Loucy (cell line): ENCODE measurements at regions not wholly inside any gene's neighbourhood (a gene's known extent, or its start where the extent isn't known, plus 50 kb on each side); places are given as distances from the start of the nearest gene placed in this dataset.

Source experiments
- H2AFZ ChIP-seq: fragments of 200-600 bp; sonication (generic); 2 replicates; pipeline ENCODE4 v1.6.0; 2016; ENCODE audit warnings: antibody characterized with exemption, mild to moderate bottlenecking, low read length, moderate library complexity
- H3F3A ChIP-seq: fragments of 200-600 bp; 2 replicates; pipeline ENCODE4 v1.6.0; 2016; ENCODE audit warnings: antibody characterized with exemption, low read depth, mild to moderate bottlenecking
- H3K27me3 ChIP-seq: fragments of 200-600 bp; sonication (generic); 2 replicates; pipeline ENCODE4 v1.6.1; 2014; ENCODE audit warnings: low read length, mild to moderate bottlenecking; ENCODE audit not compliant: insufficient read depth, poor library complexity, severe bottlenecking
- H3K36me3 ChIP-seq: fragments of 200-600 bp; sonication (generic); 2 replicates; pipeline ENCODE4 v1.6.1; 2016; ENCODE audit warnings: low read length; ENCODE audit not compliant: insufficient read depth
- H3K4me1 ChIP-seq: fragments of 200-600 bp; sonication (generic); 2 replicates; pipeline ENCODE4 v1.5.1; 2014; ENCODE audit warnings: low read length, mild to moderate bottlenecking; ENCODE audit not compliant: insufficient read depth, poor library complexity, severe bottlenecking
- H3K4me2 ChIP-seq: fragments of 200-600 bp; sonication (generic); 2 replicates; pipeline ENCODE4 v1.6.0; 2014; ENCODE audit warnings: antibody characterized with exemption, low read length, low read depth, mild to moderate bottlenecking; ENCODE audit not compliant: poor library complexity, severe bottlenecking
- H3K4me3 ChIP-seq: fragments of 200-600 bp; sonication (generic); 2 replicates; pipeline ENCODE4 v1.5.1; 2014; ENCODE audit warnings: low read length, mild to moderate bottlenecking, mixed read lengths; ENCODE audit not compliant: poor library complexity, severe bottlenecking
- H3K79me2 ChIP-seq: fragments of 200-600 bp; sonication (generic); 2 replicates; pipeline ENCODE4 v1.6.1; 2014; ENCODE audit warnings: low read length; ENCODE audit not compliant: insufficient read depth
- H3K9ac ChIP-seq: fragments of 200-600 bp; sonication (generic); 2 replicates; pipeline ENCODE4 v1.6.0; 2014; ENCODE audit warnings: mild to moderate bottlenecking, low read depth, low read length, moderate library complexity; ENCODE audit not compliant: poor library complexity, severe bottlenecking
- H3K9me2 ChIP-seq: fragments of 200-600 bp; sonication (generic); replicated peaks from 2 replicates; pipeline ENCODE4 v1.6.1; 2016; ENCODE audit warnings: low read depth, low read length, mixed read lengths
- H3K9me3 ChIP-seq: fragments of 200-600 bp; sonication (generic); 2 replicates; pipeline ENCODE4 v1.6.1; 2014; ENCODE audit warnings: mild to moderate bottlenecking, antibody characterized with exemption, low read length, low read depth; ENCODE audit not compliant: insufficient read depth
- H4K20me1 ChIP-seq: fragments of 200-600 bp; sonication (generic); 2 replicates; pipeline ENCODE4 v1.6.0; 2014; ENCODE audit warnings: antibody characterized with exemption, low read length, mild to moderate bottlenecking; ENCODE audit not compliant: insufficient read depth, poor library complexity, severe bottlenecking
- CTCF ChIP-seq: fragments of 200-600 bp; sonication (generic); conservative IDR thresholded peaks from 2 replicates; pipeline ENCODE4 v1.5.1; 2014; ENCODE audit warnings: mild to moderate bottlenecking, antibody characterized with exemption, low read length
- EZH2phosphoT487 ChIP-seq: fragments of 200-600 bp; IDR thresholded peaks from 2 replicates; pipeline ENCODE4 v1.6.1; 2018; ENCODE audit warnings: antibody characterized with exemption, mild to moderate bottlenecking, moderate library complexity, borderline replicate concordance

GRCh38 chr20:60785301-60785700 is 466.8 kb upstream of the CDH4 start:
- H3F3A ChIP-seq: no peaks in the 10 kb centered on the region
- H3K9ac ChIP-seq: no peak overlapping the region
- no peaks in the 10 kb centered on the region for H3K79me2 ChIP-seq
- no peak overlapping the region for H3K4me3 ChIP-seq
- H3K36me3 ChIP-seq: no peaks in the 10 kb centered on the region
- no peak overlapping the region for H3K4me2 ChIP-seq
- no peaks in the 10 kb centered on the region for H3K4me1 ChIP-seq
- H3K9me2 ChIP-seq: no peaks in the 10 kb centered on the region
- TF ChIP-seq CTCF (no peak), EZH2phosphoT487 (no peak)
- H2AFZ ChIP-seq: no peak overlapping the region
- no peaks in the 10 kb centered on the region for H4K20me1 ChIP-seq
- H3K27me3 ChIP-seq: no peaks in the 10 kb centered on the region
- no peaks in the 10 kb centered on the region for H3K9me3 ChIP-seq

- Histone ChIP-seq H3K36me3 (no peaks in the 10 kb centered on the region), H3F3A (no peaks in the 10 kb centered on the region), H3K4me3 (no peak overlapping the region), H4K20me1 (no peaks in the 10 kb centered on the region), H3K4me2 (no peak overlapping the region), H3K27me3 (no peaks in the 10 kb centered on the region), H3K9ac (no peak overlapping the region), H2AFZ (no peak overlapping the region), H3K4me1 (no peaks in the 10 kb centered on the region), H3K9me2 (no peaks in the 10 kb centered on the region), H3K9me3 (no peaks in the 10 kb centered on the region), H3K79me2 (no peaks in the 10 kb centered on the region)
- no peak for TF ChIP-seq CTCF
- no peak for TF ChIP-seq EZH2phosphoT487
These were observed 466.3 kb upstream of the CDH4 start for GRCh38 chr20:60785785-60786184.

GRCh38 chr20:60786686-60787217 is 465.3 kb upstream of the CDH4 start:
- H3K79me2 ChIP-seq: no peaks in the 10 kb centered on the region
- no peak overlapping the region for H3K9ac ChIP-seq
- no peaks in the 10 kb centered on the region for H3K4me1 ChIP-seq
- no peaks in the 10 kb centered on the region for H3K36me3 ChIP-seq
- TF ChIP-seq EZH2phosphoT487: no peak
- TF ChIP-seq CTCF: no peak
- H3K4me3 ChIP-seq: no peak overlapping the region
- H3K4me2 ChIP-seq: no peak overlapping the region
- H3F3A ChIP-seq: no peaks in the 10 kb centered on the region
- H4K20me1 ChIP-seq: no peaks in the 10 kb centered on the region
- no peaks in the 10 kb centered on the region for H3K27me3 ChIP-seq
- no peaks in the 10 kb centered on the region for H3K9me3 ChIP-seq
- H2AFZ ChIP-seq: no peak overlapping the region
- H3K9me2 ChIP-seq: no peaks in the 10 kb centered on the region
